NB4 (cell line): ENCODE measurements at regions not wholly inside any gene's neighbourhood (a gene's known extent, or its start where the extent isn't known, plus 50 kb on each side); places are given as distances from the start of the nearest gene placed in this dataset.

Experiments used
- CTCF ChIP-seq: IDR thresholded peaks from one replicate; pipeline ENCODE4 v1.5.1; 2012; ENCODE audit warnings: low read depth, low read length
- MYC ChIP-seq: IDR thresholded peaks from 2 replicates; pipeline ENCODE4 v1.6.1; 2011; ENCODE audit warnings: low read depth, low read length
- POLR2A ChIP-seq: IDR thresholded peaks from 2 replicates; pipeline ENCODE4 v1.6.1; 2011; ENCODE audit warnings: mild to moderate bottlenecking; ENCODE audit not compliant: insufficient read length; ENCODE audit errors: extremely low read depth

- no peak for TF ChIP-seq CTCF
- TF ChIP-seq POLR2A: no peak
- TF ChIP-seq MYC: no peak
These were observed 84.0 kb upstream of the PRNP start for GRCh38 chr20:4602297-4602631.
